GM23248 (cell line): ENCODE measurements at regions not wholly inside any gene's neighbourhood (a gene's known extent, or its start where the extent isn't known, plus 50 kb on each side); places are given as distances from the start of the nearest gene placed in this dataset.

Experiments
- DNase-seq: peaks from one replicate; pipeline ENCODE4 v3.0.0-alpha.2; 2015
- H2AFZ ChIP-seq: fragments of 200-600 bp; sonication (generic); 2 replicates; pipeline ENCODE4 v1.6.1; 2016; ENCODE audit warnings: antibody characterized with exemption
- H3F3A ChIP-seq: fragments of 200-600 bp; sonication (generic); 2 replicates; pipeline ENCODE4 v1.6.1; 2016; ENCODE audit warnings: mild to moderate bottlenecking, antibody characterized with exemption, mixed run types; ENCODE audit not compliant: insufficient read depth
- H3K27ac ChIP-seq: fragments of 200-600 bp; sonication (generic); 2 replicates; pipeline ENCODE4 v1.5.1; 2016; ENCODE audit warnings: mild to moderate bottlenecking
- H3K27me3 ChIP-seq: fragments of 200-600 bp; sonication (generic); replicated peaks from 2 replicates; pipeline ENCODE4 v1.6.1; 2016; ENCODE audit warnings: mild to moderate bottlenecking; ENCODE audit not compliant: insufficient read depth
- H3K36me3 ChIP-seq: fragments of 200-600 bp; sonication (generic); 2 replicates; pipeline ENCODE4 v1.6.1; 2016; ENCODE audit warnings: low read depth, mild to moderate bottlenecking
- H3K4me1 ChIP-seq: fragments of 200-600 bp; sonication (generic); 2 replicates; pipeline ENCODE4 v1.6.1; 2016; ENCODE audit warnings: mild to moderate bottlenecking; ENCODE audit not compliant: insufficient read depth
- H3K4me2 ChIP-seq: fragments of 200-600 bp; sonication (generic); one replicate; pipeline ENCODE4 v1.6.1; 2016; ENCODE audit warnings: mild to moderate bottlenecking; ENCODE audit not compliant: unreplicated experiment
- H3K4me3 ChIP-seq: fragments of 200-600 bp; sonication (generic); 2 replicates; pipeline ENCODE4 v1.5.1; 2016; ENCODE audit warnings: mild to moderate bottlenecking
- H3K79me2 ChIP-seq: fragments of 200-600 bp; sonication (generic); 2 replicates; pipeline ENCODE4 v1.6.1; 2016; ENCODE audit warnings: mild to moderate bottlenecking; ENCODE audit not compliant: insufficient read depth
- H3K9ac ChIP-seq: fragments of 200-600 bp; sonication (generic); 2 replicates; pipeline ENCODE4 v1.6.1; 2016; ENCODE audit warnings: mild to moderate bottlenecking
- H3K9me2 ChIP-seq: fragments of 200-600 bp; sonication (generic); 2 replicates; pipeline ENCODE4 v1.6.1; 2016; ENCODE audit warnings: mixed run types, mild to moderate bottlenecking, moderate library complexity; ENCODE audit not compliant: insufficient read depth
- H3K9me3 ChIP-seq: fragments of 200-600 bp; sonication (generic); one replicate; pipeline ENCODE4 v1.6.1; 2017; ENCODE audit warnings: low read depth
- H4K20me1 ChIP-seq: fragments of 200-600 bp; sonication (generic); 2 replicates; pipeline ENCODE4 v1.6.0; 2016; ENCODE audit not compliant: insufficient read depth
- EZH2 ChIP-seq: fragments of 200-600 bp; sonication (generic); IDR thresholded peaks from 2 replicates; pipeline ENCODE4 v1.6.1; 2018; ENCODE audit warnings: antibody characterized with exemption, mild to moderate bottlenecking; ENCODE audit not compliant: insufficient read depth, poor library complexity, severe bottlenecking
- EZH2phosphoT487 ChIP-seq: fragments of 200-600 bp; sonication (generic); IDR thresholded peaks from 2 replicates; pipeline ENCODE4 v1.6.1; 2018; ENCODE audit warnings: antibody characterized with exemption, moderate library complexity, mild to moderate bottlenecking, low read depth; ENCODE audit not compliant: insufficient read depth
- WGBS, 2 experiments: methylation state at CpG; one replicate each; pipeline ENCODE4 v1.1.6; 2015 to 2017; ENCODE audit warnings: low lambda C conversion rate in 2 of 2, low coverage in 1 of 2; ENCODE audit errors: missing lambda C conversion rate in 2 of 2; 5-methylcytosine and 5-hydroxymethylcytosine counted together
- in situ Hi-C: fragments of 300-500 bp; cut with MboI; formaldehyde crosslinking; loops from 2 replicates; pipeline ENCODE4 v1.15.0; 2020

DNA sequence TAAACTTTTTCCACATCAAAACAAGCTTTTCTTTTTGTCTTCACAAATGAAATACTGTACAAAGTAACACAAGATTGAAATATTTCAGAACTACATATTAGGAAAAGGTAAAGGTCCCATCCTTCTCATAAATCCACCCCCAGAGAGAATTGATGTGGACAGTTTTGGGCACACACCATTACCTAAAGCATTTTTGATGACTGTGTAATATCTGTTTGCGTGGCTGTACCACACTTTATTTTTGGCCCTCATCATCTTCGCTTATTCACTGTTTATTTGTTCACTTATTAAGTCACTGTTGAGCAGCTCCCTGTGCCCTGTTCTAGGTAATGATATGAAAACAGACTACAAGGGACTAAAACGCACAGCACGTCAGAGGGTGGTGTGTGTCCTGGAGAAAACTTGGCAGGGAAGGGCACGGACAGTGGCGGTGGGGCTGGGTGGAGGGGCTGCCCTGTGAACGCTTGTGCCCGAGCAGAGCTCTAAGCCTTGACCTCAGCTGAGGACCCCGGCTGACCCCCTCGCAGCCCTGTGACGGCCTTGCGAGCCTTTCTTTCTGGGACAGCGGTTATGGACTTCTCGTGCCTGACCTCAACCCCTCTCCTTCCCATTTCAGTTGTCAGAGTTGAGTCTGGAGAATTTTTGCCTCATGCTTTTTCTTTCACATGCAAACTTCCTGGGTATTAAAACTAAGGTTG, 241.3 kb downstream of the EMX2 start:
- Histone ChIP-seq H3K27ac (no peak overlapping the region), H3K79me2 (no peaks in the 10 kb centered on the region), H3K9me2 (no peaks in the 10 kb centered on the region), H2AFZ (no peak overlapping the region), H3K9ac (no peak overlapping the region), H3K36me3 (no peaks in the 10 kb centered on the region), H3K4me1 (no peaks in the 10 kb centered on the region), H3K4me3 (no peak overlapping the region), H3K27me3 (peaks cover 4% of the 10 kb centered on the region), H3K9me3 (no peaks in the 10 kb centered on the region), H3F3A (no peaks in the 10 kb centered on the region), H3K4me2 (no peak overlapping the region), H4K20me1 (no peaks in the 10 kb centered on the region)
- no peak for DNase-seq
- in situ Hi-C loops: no loop called here
- 88 to 89% methylated on average over 12 to 14 of the region's 14 CpGs for WGBS, 2 experiments
- TF ChIP-seq EZH2phosphoT487 (no peak), EZH2 (no peak)

DNA sequence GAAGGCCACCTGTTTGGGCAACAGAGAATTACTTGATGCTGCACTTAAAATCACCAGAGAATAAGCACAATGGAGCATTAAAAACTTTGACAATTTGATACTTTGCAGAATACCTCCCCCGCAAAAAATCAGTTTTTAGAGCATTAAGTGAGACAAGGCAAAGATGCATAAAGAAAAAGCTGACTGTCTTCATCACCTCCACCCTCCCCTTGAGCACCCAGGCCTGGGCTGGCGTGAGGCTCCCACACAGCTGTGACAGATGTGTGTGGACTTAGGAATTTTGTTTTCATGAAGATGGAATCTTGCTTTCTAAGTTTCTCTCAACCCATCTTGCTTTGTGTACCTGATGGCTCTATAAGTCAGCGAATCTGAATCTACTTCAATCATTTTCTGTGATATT, 242.2 kb downstream of the EMX2 start:
- Histone ChIP-seq H3K79me2 (no peaks in the 10 kb centered on the region), H3K36me3 (no peaks in the 10 kb centered on the region), H4K20me1 (no peaks in the 10 kb centered on the region), H3K9me2 (no peaks in the 10 kb centered on the region), H3K9ac (no peak overlapping the region), H3K4me3 (no peak overlapping the region), H3F3A (no peaks in the 10 kb centered on the region), H3K27me3 (peaks cover 12% of the 10 kb centered on the region), H3K27ac (no peak overlapping the region), H3K9me3 (no peaks in the 10 kb centered on the region), H2AFZ (no peak overlapping the region), H3K4me1 (no peaks in the 10 kb centered on the region), H3K4me2 (no peak overlapping the region)
- TF ChIP-seq EZH2: no peak
- no peak for TF ChIP-seq EZH2phosphoT487
- DNase-seq: no peak
- WGBS, 2 experiments: 52 to 54% methylated on average over 3 of the region's 3 CpGs
- in situ Hi-C loops: no loop called here

DNA sequence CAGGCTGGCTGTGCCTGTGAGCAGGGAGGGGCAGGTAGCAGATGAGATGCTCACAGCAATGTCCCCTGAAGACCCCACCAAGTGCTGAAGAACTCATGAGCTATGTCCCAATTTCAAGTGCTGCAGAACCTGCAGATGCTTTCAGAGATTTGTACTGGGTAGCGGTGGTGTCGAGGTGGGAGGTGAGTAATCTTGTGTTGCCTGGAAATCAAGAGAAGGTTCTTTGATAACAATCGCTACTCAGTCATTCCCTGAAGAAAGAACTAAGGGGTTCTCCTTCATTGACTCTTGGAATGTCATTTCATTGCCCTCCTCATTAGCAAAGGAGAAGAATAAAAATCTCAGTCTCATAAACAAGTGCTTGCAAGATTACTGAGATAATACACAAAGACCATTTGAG, 246.4 kb downstream of the EMX2 start:
- 72 to 78% methylated on average over 3 of the region's 3 CpGs for WGBS, 2 experiments

DNA sequence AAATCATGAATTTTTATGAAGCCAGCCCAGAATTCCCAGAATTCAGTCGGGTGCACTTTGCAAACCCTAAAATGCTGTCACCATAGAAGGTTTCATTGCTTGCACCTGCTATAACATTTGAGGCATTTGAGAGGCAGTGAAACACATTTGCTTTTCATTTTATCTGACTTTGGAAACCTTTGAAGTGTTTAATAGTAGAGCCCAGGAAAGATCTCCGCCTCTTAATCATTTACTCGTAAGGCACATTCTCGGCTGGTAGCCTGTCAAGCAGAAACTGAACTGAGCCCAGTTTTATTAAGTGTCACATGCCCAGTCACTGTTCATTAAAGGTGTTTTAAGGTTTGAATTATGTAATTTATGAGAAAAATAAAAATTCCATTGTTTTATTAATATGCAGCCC, 247.6 kb downstream of the EMX2 start:
- WGBS, 2 experiments: 78 to 85% methylated on average over 4 of the region's 4 CpGs
- Histone ChIP-seq H2AFZ (no peak overlapping the region), H3K27me3 (peaks cover 30% of the 10 kb centered on the region), H3K4me2 (no peak overlapping the region), H3K4me3 (no peak overlapping the region), H3K4me1 (no peaks in the 10 kb centered on the region), H3K9ac (no peak overlapping the region), H3F3A (no peaks in the 10 kb centered on the region), H3K9me2 (no peaks in the 10 kb centered on the region), H3K79me2 (no peaks in the 10 kb centered on the region), H3K27ac (no peak overlapping the region), H3K9me3 (no peaks in the 10 kb centered on the region), H3K36me3 (no peaks in the 10 kb centered on the region), H4K20me1 (no peaks in the 10 kb centered on the region)
- no peak for DNase-seq
- TF ChIP-seq EZH2: no peak
- no peak for TF ChIP-seq EZH2phosphoT487
- in situ Hi-C loops: no loop called here

More for the DNA sequence above, 246.4 kb downstream of the EMX2 start:
- no peak for DNase-seq
- Histone ChIP-seq H3K4me2 (no peak overlapping the region), H3K9me2 (no peaks in the 10 kb centered on the region), H3K9me3 (no peaks in the 10 kb centered on the region), H3K9ac (no peak overlapping the region), H3K36me3 (no peaks in the 10 kb centered on the region), H3K4me3 (no peak overlapping the region), H3K4me1 (no peaks in the 10 kb centered on the region), H4K20me1 (no peaks in the 10 kb centered on the region), H3K27ac (no peak overlapping the region), H3K27me3 (peaks cover 30% of the 10 kb centered on the region), H2AFZ (no peak overlapping the region), H3K79me2 (no peaks in the 10 kb centered on the region), H3F3A (no peaks in the 10 kb centered on the region)
- TF ChIP-seq EZH2 (no peak), EZH2phosphoT487 (no peak)
- in situ Hi-C loops: no loop called here

DNA sequence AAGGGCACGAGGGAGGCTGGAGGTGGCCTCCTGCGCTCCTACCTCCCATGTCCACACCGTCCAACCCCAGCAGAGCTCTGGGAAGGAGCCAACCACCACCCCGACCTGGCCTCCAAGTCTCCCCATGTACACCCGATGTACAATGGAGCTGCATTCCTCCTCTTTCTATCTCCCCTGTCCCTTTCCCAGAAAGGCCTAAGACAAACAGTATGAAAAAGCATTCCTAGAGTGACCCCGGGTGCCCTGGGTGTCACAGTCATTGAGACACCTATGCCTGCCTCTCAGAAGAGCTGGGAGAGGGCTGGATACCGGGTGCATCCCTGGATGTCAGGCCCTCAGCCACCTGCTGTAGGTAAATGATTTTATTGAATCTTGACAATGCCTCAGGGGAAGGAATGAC, 248.1 kb downstream of the EMX2 start:
- in situ Hi-C loops: no loop called here
- no peak overlapping the region for H3K4me3 ChIP-seq
- H3K4me1 ChIP-seq: no peaks in the 10 kb centered on the region
- peaks cover 30% of the 10 kb centered on the region for H3K27me3 ChIP-seq
- H2AFZ ChIP-seq: no peak overlapping the region
- no peaks in the 10 kb centered on the region for H4K20me1 ChIP-seq
- TF ChIP-seq EZH2: no peak
- H3K27ac ChIP-seq: no peak overlapping the region
- no peak for DNase-seq
- H3K9me2 ChIP-seq: no peaks in the 10 kb centered on the region
- no peaks in the 10 kb centered on the region for H3K36me3 ChIP-seq
- H3F3A ChIP-seq: no peaks in the 10 kb centered on the region
- H3K4me2 ChIP-seq: no peak overlapping the region
- no peak overlapping the region for H3K9ac ChIP-seq
- H3K79me2 ChIP-seq: no peaks in the 10 kb centered on the region
- WGBS, 2 experiments: 32 to 41% methylated on average over 7 of the region's 7 CpGs
- H3K9me3 ChIP-seq: no peaks in the 10 kb centered on the region
